Muscle of back (tissue), 3 donors: ENCODE measurements at regions not wholly inside any gene's neighbourhood (a gene's known extent, or its start where the extent isn't known, plus 50 kb on each side); places are given as distances from the start of the nearest gene placed in this dataset.
A peak's percentile ranks its signal among the peaks of the same experiment; 100 is the strongest.
"Not testable (repeated sequence)": the region's sequence is repeated elsewhere in the genome, so short reads cannot be mapped to it uniquely, and the experiment has no call there.

Experiments used
- DNase-seq, 3 donors: peaks; one replicate each; pipeline versions ENCODE4 v3.0.0 to v3.0.0-alpha.2; 2013

DNA sequence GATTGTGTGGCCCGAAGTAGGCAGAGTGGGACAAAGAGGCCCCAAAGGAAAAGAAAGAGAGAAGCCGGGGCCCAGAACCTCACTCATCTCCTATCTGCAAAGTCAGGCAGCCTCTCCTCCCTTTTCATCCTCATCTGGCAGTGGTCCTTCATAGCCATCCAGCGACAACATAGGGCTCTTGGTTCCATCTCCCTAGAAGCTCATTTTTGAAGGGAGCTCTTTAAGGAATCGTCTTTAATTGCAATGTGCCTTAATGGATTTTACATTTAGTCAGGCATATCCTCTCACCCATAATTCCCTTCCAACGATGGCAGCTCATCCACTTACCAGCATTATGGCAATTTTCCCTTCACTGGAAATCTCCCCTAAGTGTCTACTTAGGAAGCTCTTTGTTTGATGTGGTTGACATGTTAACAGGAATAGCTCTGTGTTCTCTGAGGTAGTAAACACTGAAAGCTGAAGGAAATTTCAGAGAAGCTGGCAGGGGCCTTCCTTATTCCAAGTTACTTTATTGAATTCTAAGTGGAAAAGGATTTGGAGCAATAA is 780.6 kb downstream of the TSN start:
- no peak for DNase-seq

DNA sequence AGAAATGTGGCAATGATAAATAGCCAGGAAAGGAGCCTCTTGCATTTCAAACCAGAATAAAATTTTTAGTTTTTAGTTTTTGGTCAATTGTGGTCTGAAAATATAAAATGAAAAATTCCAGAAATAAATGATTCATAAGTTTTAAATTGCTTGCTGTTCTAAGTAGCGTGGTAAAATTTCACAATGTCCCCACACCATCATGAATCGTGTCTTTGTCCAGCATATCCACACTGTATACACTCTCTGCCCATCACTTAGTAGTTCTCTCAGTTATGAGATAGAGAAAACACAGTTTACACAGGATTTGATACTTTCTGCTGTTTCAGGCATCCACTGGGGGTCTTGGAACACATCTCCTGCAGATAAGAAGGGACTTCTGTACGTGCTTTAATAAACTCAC is 783.9 kb downstream of the TSN start:
- no peak for DNase-seq

DNA sequence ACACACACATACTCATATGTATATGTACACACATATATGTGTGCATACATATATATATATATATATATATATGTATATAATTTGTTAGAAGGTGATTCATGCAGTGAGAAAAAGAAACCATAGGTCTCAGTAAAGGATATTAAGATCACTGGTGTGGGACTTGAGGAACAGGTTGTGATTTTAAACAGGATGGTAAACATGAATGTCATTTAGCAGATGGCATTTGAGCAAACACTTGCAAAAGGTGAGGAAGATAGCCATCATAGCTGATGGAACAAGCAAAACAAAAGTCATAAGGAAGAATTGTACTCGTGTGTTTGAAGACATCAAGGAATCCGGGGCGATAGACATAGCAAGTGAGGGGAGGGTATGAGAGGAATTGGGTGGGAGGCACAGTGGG is 784.5 kb downstream of the TSN start:
- DNase-seq: no peak

DNA sequence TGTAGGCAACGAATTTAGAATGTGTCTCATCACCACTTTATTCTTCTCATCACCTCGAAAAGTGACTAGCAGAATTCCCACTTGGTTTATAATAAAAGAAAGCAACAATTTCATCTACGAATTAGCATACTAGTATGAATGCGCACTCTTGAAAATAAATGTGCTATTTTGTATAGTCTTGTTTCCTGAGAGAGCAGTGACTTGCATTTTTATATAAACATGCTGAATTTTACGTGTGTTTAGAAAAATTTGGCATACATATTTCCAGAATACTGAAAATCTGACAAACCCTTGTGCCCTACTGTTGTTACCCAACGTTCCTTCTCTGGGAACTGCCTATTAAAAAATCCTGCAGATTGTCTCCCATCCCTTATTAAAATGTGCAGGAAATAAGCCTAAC is 786.8 kb downstream of the TSN start:
- DNase-seq: no peak

DNA sequence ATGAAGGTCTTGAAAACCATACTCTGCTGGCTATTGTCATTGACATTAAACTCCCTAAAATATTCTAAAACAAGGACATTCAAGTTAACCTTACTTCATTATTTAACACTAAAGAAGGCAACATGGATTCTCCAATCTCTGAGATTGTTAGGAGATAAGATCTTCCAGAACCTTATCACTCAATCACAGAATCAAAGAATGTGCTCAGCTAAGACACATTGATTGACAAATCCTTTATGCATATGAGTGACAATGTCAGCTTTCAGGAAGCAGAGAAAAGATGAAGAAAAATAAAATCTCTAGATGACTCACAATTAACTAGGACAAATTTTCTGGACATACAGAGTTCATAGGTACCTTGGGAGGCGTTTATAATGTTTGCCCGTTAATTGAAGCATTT is 787.2 kb downstream of the TSN start:
- no peak for DNase-seq

DNA sequence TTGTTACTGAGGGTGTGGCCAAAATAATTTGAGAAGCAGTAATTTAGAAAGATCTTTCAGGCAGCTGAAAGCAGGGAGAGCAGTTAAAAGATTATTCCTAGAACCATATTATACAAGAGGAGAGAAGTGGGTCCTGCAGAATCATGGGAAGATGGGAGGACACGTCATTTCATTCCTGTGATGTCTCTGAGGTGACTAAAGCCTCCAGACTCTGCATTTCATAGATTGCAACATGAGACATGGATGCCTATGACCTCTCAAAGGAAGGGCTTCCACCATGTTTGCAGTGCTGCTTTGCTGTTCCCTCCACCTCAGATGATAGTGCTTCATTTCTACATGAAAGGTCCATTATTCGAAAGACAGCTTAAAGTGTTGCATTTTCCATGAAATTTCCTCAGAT is 788.4 kb downstream of the TSN start:
- DNase-seq: no peak

DNA sequence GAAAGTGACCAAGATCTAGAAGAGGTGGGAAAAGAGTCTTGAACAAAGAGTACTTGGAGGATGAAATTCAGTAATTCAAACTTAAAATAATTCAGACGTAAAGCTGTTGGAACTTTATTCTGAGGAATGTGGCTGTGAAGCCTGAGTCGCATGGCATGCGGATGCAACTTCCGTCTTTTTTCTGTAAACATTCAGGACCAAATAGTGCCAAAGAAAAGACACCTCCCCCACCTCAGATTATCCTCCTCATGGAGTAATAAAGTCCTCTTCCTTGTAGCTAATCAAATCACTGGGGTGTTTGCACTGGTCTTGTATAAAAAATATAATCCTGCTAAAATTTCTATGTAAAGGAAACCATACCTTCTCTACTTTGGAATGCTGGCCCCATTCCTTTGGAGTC is 790.4 kb downstream of the TSN start:
- no peak for DNase-seq

DNA sequence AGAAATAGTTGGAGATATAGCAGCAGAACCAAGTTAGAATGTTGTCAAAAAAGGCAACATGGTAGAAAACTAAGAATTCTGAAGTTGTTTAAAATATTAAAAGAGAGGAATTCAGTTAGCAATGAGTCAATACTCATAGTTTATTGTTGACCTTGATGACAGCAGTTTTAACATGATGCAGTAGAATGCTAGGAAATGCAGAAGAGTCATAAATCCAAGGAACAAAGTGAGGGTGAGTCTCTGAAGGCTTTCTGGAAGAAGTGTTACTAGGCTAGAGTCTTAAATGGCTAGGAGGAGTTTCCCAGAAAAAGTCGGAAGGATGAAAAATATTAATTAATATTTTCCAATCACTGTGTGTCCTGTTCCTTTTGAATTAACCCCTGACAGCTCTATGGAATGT is 807.3 kb downstream of the TSN start:
- no peak for DNase-seq

DNA sequence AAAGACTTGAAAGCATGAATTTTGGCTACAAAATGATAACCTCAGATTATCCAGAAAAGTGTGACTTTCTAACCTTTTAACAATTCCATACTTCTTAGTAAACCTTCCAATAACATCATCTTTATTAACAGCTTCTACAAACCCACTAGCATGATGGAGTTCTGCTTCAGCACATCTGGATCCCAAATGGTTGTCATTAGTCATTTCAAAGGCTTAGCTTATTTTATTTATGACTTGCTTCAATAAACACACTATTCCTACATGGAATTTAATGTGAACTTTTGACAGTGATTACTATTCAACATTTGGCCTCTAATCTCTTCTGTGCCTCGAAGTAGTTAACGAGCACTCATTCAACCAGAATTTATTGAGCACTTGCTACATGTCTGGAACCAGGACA is 808.3 kb downstream of the TSN start:
- DNase-seq: no peak

DNA sequence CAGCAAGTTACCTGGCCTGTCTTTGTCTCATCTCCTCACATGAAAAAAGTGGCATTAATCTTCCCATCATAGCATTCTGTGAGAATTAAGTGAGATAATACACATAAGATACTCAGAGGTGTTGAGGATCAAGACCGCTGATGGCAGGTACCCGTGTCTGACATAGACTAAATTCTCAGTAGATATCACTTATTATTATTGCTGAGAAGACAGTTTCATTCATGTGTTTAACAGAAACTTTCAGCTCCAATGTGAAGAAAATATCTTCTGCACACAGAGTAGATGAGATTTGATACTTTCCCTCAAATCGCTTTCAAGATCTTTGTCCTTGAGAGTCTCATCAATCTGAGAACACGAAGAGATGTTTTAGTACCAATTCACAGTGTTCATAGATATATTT is 809.4 kb downstream of the TSN start:
- DNase-seq: no peak

DNA sequence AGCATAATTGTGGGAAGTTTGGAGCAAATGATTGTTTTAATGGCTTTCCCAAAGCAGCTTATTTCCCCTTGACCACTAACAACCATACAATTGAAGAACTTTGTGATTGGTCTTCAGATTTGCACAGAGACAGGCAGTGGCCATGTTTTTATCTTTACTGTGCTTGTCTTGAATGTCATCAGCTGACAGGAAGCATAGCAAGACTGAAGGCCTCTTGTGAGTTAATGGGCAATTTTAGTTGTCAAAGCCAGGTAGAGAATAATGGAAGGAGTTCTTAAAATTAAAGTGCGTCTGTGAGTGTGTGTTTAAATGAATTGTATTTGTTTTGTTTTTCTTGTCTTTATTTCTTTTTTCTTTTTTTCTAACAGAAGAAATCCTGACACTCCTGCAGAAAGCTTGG is 809.9 kb downstream of the TSN start:
- no peak for DNase-seq

DNA sequence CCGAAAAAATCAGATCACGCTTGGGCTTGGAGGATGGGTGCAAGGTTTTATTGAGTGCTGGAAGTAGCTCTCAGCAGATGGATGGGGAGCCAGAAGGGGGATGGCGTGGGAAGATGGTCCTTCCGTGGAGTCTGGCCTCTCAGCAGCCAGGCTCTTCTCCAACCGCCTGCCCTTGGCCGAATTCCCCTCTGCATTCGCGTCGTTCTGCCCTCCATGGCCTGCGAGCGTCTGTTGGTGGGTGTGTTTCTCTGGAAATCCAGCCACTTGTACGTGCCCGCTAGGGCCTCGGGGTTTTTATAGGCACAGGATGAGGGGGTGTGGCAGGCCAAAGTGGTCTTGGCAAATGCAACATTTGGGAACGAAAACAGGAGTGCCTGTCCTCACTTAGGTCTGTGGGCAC is 815.2 kb downstream of the TSN start:
- DNase-seq: no peak

DNA sequence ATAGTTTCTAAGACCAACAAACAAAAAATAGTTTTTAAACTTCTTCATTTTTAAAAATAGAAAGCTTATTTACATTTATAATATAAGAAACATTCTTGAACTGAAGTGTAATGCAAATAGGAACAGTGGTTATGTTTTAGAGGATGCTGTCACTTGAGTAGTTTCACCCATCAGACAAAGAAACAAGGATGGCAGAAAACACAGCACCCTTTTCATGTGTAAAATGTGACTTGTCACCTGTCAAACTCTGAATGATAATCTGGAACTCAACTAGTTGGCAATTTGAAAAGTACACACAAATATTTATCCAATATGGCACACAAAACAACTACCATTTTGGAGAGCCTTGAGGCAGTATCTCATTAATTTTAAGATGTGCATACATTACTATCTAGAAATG is 816.0 kb downstream of the TSN start:
- not testable (repeated sequence) for DNase-seq

DNA sequence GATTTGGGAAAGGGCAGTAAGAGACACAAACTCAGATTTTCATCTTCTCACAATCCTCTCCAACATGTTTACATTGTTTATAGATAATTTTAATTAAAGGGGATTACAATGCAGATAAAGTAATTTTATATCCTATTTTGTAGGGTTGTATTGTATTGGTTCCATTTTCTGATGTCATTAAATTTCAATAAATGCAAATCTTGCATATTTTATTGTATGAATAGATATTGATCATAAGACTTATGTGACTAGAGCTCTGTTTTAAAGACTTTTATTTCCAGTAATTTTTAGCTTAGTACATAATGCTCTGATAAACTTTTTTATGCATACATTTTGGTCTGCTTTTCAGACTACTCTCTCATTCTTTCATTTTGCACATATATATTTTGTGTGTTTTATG is 819.6 kb downstream of the TSN start:
- no peak for DNase-seq

DNA sequence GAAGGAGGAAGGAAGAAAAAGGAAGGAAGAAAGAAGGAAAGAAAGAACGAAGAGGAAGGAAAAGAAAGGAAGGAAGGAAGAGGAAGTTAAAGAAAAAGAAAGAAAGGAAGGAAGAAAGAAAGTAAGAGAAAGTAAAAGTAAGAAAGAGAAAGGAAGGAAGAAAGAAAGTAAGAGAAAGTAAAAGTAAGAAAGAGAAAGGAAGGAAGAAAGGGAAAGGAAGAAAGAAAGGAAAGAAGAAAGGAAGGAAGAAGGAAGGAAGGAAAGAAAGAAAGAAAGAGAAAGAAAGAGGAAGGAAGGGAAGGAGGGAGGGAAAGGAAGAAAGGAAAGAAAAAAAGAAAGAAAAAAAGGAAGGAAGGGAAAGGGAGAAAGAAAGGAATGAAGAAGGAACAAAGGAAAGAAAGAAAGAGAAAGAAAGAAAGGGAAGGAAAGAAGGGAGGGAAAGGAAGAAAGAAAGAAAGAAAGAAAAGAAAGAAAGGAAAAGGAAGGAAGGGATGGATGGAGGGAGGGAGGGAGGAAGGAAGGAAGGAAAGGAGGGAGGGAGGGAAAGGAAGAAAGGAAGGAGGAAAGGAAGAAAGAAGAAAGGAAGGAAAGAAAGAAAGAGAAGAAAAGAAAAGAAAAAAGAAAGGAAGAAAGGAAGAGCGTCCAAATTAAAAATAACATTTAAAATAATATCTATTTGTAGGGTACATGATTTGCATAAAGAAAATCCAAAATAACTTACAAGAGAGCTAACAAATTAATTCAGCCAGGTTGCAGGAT is 827.9 kb downstream of the TSN start:
- DNase-seq: no peak

DNA sequence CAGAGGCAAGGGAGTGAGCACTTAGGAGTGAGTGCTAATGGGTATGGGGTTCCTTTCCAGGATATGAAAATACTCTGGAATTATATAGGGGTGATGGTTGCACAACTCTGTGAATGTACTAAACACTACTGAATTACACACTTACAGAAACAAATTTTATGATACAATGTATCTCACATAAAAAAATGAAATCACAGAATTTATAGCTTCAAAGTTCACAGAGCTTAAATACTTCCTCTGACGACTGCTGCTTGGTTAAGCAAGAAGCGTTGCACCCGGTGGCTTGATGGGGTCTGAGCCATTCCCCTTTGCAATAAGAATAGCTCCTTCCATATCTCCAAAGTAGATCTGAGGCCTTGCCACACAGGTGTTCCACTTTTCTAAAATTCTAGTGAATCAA is 835.1 kb downstream of the TSN start:
- DNase-seq: no peak

DNA sequence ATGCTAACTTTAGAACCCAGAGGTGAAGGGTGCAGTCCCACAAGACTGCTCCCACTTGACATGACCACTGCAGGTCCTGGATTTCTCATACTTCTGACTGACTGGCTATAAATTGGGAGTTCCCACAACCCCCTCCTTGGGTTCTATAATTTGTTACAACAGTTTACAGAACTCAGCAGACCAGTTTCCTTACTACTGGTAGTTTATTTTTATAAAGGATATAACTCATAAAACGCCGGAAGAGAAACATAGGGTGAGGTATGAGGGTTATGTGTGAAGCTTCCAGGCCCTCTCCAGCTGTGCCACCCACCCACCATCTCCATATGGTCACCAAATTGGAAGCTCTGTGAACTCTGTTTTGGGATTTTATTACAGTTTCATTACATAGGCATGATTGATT is 839.6 kb downstream of the TSN start:
- no peak for DNase-seq

DNA sequence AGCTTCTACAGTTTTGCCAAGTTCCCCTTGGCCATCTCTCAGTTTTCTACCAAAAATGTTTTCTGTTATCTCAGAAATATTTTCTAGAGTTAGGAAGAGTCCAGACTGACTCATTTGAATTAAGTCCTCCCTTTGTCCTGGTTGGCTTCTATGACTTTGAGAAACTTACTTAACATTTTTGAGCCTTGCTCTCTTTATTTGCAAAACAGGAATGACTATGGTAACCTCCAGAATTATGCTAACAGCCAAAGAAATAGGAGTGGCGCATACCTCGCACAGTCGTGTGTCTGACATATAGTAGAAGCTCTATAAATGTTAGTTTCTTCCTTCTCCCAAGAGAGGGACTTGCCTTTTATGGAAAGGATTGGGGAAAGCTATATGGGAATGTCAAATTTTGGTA is 841.1 kb downstream of the TSN start:
- peak in 1 of 3 donors; percentile 28 for DNase-seq

DNA sequence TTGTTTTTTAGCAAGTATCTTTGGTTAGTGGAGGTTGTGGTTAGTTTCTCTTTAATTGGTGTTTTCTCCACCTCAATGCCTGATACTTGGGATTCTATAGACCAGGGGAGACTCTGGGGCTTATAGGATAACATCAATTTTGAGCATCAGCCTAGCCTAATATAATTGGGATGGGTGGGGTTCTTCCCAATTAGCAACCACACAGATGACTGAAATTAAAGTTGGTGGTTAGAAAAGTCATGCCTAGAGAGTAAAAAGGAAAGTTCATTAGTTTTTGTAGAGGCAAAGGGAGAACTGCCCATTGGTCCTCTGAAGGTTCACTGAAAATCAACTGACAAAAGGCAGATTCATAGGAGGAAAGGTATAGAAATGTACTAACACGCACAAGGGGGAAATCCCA is 843.3 kb downstream of the TSN start:
- DNase-seq: no peak

DNA sequence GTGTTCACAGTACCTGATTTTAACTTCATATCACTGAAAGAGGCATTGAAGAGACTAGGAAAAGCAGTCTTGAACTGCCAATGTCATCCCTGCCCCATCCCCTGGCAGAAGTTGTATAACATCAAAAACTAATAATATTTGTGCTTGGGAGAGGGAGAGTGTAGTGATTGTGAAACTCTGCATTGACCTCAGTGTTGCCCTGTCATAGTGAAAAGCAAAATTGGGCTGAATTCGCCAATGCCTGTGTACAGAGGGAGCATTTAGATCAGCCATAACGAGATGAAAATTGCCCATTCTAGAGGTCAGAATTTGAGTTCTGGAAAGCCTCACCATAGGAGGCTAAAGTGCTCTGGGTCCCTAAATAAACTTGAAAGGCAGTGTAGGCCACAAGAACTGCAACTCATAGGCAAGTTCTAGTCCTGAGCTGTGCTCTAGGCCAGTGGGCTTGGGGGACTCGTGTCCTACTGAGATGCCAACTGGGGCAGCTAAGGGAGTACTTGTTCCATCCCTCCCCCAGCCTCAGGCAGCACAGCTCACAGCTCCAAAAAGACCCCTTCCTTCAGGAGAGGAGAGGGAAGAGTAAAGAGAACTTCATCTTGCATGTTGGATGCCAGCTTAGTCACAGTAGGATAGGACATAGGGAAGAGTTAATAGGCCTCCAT is 855.6 kb downstream of the TSN start:
- no peak for DNase-seq

DNA sequence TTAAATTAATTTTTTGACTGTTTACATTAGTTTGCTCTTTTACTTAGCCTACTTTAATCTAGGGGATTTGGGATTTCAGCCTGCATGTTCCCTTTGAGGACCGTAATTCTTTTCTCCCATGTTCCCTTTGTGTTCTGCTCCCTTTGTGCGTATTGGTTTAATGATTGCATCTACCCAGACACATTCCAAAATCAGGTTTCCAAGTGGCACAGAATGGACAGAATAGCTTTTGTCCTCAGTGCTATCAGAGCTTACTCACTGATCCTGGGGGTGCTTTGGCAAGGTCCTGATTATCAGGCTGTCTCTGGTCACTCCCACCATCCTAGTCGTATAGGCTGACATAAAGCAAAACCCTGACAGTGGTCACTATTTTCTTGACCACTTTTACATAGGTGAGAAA is 867.5 kb downstream of the TSN start:
- no peak for DNase-seq

DNA sequence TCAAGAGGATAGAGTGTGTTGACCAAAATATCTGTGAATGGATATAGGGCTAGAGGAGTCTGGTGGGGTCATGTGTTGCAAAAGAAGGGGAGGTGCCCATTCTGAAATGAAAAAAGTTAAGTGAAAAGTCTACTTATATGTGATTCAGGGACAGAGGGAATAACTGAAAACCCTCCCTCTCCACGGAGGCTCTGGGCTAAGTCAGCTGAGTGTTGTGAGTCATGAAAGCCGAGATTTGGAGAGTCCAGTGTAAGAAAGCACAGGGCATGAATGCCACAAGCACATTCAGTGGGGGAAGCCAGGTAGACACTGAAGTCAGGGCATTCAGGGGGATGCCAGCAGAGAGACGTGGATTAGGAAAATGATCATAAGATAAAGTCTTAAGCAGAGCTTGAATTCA is 871.9 kb downstream of the TSN start:
- no peak for DNase-seq

DNA sequence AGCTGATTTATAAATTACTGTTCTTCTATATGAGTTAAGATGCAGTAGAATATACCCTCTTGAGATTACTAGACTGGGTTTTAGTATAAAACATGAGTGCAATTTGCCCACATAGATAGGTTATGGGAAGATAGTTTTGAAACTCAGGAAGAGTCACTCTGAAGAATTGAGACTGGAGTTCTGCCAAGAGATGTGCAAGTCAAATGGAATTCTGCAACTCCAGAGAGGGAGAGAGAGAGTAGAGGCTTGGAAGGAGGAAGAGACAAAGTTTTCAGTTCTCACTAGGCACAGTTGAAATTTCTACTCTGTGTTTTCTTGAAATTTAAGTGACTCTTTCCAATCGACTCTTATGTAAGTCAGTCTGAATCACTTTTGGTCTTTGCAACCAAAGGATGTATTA is 878.8 kb downstream of the TSN start:
- DNase-seq: peak; percentile 68 to 90 (median 80)

DNA sequence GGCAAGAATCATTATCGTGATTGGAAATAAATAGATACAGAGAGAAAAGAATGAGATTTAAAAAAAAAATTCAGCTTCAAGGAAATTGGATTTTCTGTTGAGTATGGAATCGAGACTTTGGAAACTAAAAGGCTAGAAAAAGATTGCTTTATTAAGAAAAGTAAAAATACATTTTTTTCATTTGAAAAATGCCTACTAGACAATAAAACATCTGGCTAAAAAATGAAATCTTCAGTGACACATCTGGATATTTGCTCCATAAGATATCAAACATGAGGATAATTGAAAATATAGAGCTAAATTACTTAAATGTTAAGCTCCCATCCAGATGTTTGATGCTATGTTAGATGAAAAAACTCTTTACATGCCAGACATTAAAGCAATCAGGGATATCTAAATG is 879.5 kb downstream of the TSN start:
- DNase-seq: no peak
